ENCODE measurements at regions not wholly inside any gene's neighbourhood (a gene's known extent, or its start where the extent isn't known, plus 50 kb on each side); places are given as distances from the start of the nearest gene placed in this dataset.
"Not testable (repeated sequence)": the region's sequence is repeated elsewhere in the genome, so short reads cannot be mapped to it uniquely, and the experiment has no call there.

GRCh38 chr16:66036184-66036583, 330.3 kb upstream of the CDH5 start:
- Histone ChIP-seq H3K36me3 (ENCODE audit: control insufficient read depth, low read depth, low read length) (no peaks in the 10 kb centered on the region), H3K4me3 (ENCODE audit: low read length) (no peak overlapping the region), H3K9me3 (ENCODE audit: control insufficient read depth, low read depth, low read length) (no peaks in the 10 kb centered on the region), H3K9ac (ENCODE audit: low read length) (no peak overlapping the region), H3K27me3 (ENCODE audit: control insufficient read depth, insufficient read depth, low read length) (no peaks in the 10 kb centered on the region), H3K27ac (ENCODE audit: low read length) (no peak overlapping the region), H3K4me1 (ENCODE audit: control insufficient read depth, low read depth, low read length) (no peaks in the 10 kb centered on the region)

- Histone ChIP-seq H3K36me3 (ENCODE audit: control insufficient read depth, low read depth, low read length) (no peaks in the 10 kb centered on the region), H3K4me3 (ENCODE audit: low read length) (no peak overlapping the region), H3K9me3 (ENCODE audit: control insufficient read depth, low read depth, low read length) (no peaks in the 10 kb centered on the region), H3K27ac (ENCODE audit: low read length) (no peak overlapping the region), H3K4me1 (ENCODE audit: control insufficient read depth, low read depth, low read length) (no peaks in the 10 kb centered on the region), H3K9ac (ENCODE audit: low read length) (no peak overlapping the region), H3K27me3 (ENCODE audit: control insufficient read depth, insufficient read depth, low read length) (no peaks in the 10 kb centered on the region)
Observed at GRCh38 chr16:66035096-66035495, 331.4 kb upstream of the CDH5 start.

DNA sequence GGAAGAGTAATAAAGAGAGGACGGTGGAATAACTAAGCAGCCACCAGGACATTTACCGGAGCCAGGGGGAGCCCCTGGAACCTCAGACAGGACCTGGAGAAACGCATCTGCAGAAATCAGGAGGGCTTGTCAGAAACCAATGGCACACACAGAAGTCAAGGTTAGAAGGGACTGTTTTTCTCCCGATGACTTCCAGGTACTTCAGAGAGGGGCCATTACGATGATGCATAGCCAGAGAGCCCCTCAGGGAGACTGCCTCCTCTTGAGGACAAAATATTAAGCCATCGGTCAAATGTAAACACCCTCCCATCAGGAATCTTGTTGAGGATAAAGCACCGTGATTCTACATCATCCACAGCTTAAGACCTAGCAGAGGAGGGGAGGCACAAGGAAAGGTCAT, 333.6 kb upstream of the CDH5 start:
- H3K9ac ChIP-seq (ENCODE audit: low read length) = no peak overlapping the region
- H3K27ac ChIP-seq (ENCODE audit: low read length) = no peak overlapping the region
- no peak overlapping the region for H3K4me3 ChIP-seq (ENCODE audit: low read length)

DNA sequence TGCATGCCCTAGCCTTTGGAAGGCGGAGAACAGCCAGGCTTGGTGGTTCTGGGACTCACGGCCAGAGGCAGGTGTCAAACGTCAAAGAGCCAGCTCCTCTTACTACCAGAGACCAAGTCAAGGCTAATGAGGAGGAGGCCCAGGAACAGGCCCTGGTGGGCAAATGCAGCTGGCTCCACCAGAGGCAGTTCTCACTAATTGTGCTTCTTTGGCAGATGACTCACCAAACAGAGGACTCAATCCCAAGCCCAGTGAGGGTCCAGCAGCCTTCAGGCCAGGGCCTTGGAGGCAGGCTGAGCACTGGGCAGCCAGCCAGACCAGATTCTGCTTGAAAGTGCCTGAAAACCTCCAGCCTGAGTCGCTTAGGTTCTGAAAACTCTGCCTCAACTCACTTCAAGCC, 336.5 kb upstream of the CDH5 start:
- no peaks in the 10 kb centered on the region for H3K4me1 ChIP-seq (ENCODE audit: control insufficient read depth, low read depth, low read length)
- no peak overlapping the region for H3K27ac ChIP-seq (ENCODE audit: low read length)
- no peaks in the 10 kb centered on the region for H3K36me3 ChIP-seq (ENCODE audit: control insufficient read depth, low read depth, low read length)
- H3K4me3 ChIP-seq (ENCODE audit: low read length) = no peak overlapping the region
- H3K27me3 ChIP-seq (ENCODE audit: control insufficient read depth, insufficient read depth, low read length) = no peaks in the 10 kb centered on the region
- no peaks in the 10 kb centered on the region for H3K9me3 ChIP-seq (ENCODE audit: control insufficient read depth, low read depth, low read length)
- H3K9ac ChIP-seq (ENCODE audit: low read length) = no peak overlapping the region

More for the DNA sequence above, 333.6 kb upstream of the CDH5 start:
- no peaks in the 10 kb centered on the region for H3K4me1 ChIP-seq (ENCODE audit: control insufficient read depth, low read depth, low read length)
- no peaks in the 10 kb centered on the region for H3K9me3 ChIP-seq (ENCODE audit: control insufficient read depth, low read depth, low read length)
- no peaks in the 10 kb centered on the region for H3K36me3 ChIP-seq (ENCODE audit: control insufficient read depth, low read depth, low read length)
- no peaks in the 10 kb centered on the region for H3K27me3 ChIP-seq (ENCODE audit: control insufficient read depth, insufficient read depth, low read length)

DNA sequence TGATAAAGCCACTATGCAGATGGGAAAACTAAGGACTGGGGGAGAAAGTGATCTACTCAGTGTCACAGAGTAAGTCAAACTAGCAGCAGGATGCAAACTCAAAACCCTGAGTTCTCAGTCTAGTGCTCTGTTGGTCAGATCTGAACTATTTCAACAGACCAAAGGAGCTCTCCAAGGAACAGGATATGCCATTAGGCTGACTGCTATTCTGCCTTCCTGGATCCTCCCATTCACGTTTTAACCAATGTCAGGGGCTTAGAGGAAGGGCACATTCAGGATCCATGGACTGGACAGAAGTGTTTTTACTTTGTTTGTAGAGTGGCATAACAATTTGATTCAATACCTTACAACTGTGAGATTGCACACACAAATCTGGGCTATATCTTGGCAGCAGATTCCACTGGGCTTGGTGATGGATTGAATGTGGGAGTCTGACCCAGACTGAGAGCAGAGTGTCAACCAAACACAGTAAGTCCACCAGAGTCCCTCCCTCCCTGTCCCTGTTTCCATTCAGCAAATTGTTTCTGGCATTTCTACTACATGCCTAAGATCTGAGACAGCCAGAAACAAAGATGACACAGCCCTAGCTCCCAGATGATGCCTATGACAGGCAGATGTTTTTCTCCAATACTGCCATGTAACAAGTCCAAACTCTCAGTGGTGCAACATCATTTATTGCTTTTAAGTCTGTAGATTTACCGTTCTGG, 337.8 kb upstream of the CDH5 start:
- H3K27me3 ChIP-seq (ENCODE audit: control insufficient read depth, insufficient read depth, low read length) = no peaks in the 10 kb centered on the region
- no peaks in the 10 kb centered on the region for H3K9me3 ChIP-seq (ENCODE audit: control insufficient read depth, low read depth, low read length)
- no peaks in the 10 kb centered on the region for H3K36me3 ChIP-seq (ENCODE audit: control insufficient read depth, low read depth, low read length)
- no peak overlapping the region for H3K27ac ChIP-seq (ENCODE audit: low read length)
- H3K9ac ChIP-seq (ENCODE audit: low read length) = no peak overlapping the region
- no peaks in the 10 kb centered on the region for H3K4me1 ChIP-seq (ENCODE audit: control insufficient read depth, low read depth, low read length)
- H3K4me3 ChIP-seq (ENCODE audit: low read length) = no peak overlapping the region

DNA sequence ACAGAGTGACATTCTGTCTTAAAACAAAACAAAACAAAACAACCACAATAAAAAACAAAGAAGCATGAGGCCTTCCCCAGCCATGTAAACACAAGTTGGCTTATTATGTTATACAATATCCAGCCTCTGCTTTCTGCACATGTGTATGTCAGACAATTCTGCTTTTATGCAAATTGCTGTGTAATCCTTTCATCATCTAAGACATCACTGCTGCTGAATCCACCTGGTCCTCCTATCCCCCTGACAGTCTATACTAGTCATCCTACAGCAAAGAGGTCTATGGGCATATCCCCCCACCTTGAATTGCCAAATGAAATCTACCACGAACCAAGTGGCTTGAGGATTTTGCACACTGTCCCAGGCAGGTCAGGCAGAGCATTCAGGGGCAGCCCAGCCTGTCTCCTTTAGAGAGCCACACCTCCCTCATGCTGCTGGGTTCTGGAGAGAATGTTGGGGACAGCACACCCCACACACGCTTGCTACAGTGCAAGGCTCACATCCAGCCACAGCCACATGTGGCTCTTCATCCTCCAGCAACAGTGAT, 339.6 kb upstream of the CDH5 start:
- Histone ChIP-seq H3K4me1 (ENCODE audit: control insufficient read depth, low read depth, low read length) (no peaks in the 10 kb centered on the region), H3K9ac (ENCODE audit: low read length) (no peak overlapping the region), H3K36me3 (ENCODE audit: control insufficient read depth, low read depth, low read length) (no peaks in the 10 kb centered on the region), H3K9me3 (ENCODE audit: control insufficient read depth, low read depth, low read length) (no peaks in the 10 kb centered on the region), H3K27ac (ENCODE audit: low read length) (no peak overlapping the region), H3K4me3 (ENCODE audit: low read length) (no peak overlapping the region), H3K27me3 (ENCODE audit: control insufficient read depth, insufficient read depth, low read length) (no peaks in the 10 kb centered on the region)

DNA sequence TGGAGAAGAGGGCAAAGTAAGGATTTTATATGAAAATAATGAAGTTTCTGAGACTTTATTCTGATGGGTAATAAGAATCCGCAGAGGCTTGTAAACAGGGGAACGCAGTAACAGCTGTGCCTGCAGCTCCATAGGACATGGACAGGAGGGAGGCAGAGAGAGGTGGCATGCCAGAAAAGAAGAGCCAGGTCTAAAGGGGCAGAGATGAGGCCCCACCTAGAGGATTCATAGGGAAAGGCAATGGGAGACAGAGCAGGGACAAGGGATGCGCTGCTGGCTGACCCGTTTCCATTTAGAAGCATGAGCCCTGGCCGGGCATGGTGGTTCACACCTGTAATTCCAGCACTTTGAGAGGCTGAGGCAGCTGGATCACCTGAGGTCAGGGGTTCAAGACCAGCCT, 340.3 kb upstream of the CDH5 start:
- H3K4me1 ChIP-seq (ENCODE audit: control insufficient read depth, low read depth, low read length) = no peaks in the 10 kb centered on the region
- H3K4me3 ChIP-seq (ENCODE audit: low read length) = no peak overlapping the region
- H3K9ac ChIP-seq (ENCODE audit: low read length) = no peak overlapping the region
- H3K36me3 ChIP-seq (ENCODE audit: control insufficient read depth, low read depth, low read length) = no peaks in the 10 kb centered on the region
- H3K27me3 ChIP-seq (ENCODE audit: control insufficient read depth, insufficient read depth, low read length) = no peaks in the 10 kb centered on the region
- no peak overlapping the region for H3K27ac ChIP-seq (ENCODE audit: low read length)
- H3K9me3 ChIP-seq (ENCODE audit: control insufficient read depth, low read depth, low read length) = no peaks in the 10 kb centered on the region

DNA sequence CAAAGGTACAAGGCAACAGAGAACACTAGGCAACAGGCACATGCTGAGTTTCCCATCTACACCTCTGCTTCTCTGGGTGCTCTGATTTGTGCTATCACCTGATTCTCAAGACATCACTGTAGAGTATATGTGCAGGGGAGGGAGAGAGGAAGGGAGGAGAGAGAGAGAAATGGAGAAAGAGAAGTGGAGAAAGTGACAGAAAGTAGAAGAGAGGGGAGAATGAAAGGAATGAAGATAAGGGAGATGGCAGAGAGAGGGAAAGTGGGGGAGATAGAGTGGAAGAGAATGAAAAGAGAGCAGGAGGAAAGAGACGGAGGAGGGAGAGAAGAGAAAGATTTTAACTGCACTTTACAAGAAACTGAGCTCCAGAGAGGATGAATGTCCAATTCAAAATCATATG, 340.7 kb upstream of the CDH5 start:
- Histone ChIP-seq H3K9me3 (ENCODE audit: control insufficient read depth, low read depth, low read length) (no peaks in the 10 kb centered on the region), H3K9ac (ENCODE audit: low read length) (no peak overlapping the region), H3K4me3 (ENCODE audit: low read length) (no peak overlapping the region), H3K36me3 (ENCODE audit: control insufficient read depth, low read depth, low read length) (no peaks in the 10 kb centered on the region), H3K27me3 (ENCODE audit: control insufficient read depth, insufficient read depth, low read length) (no peaks in the 10 kb centered on the region), H3K27ac (ENCODE audit: low read length) (no peak overlapping the region), H3K4me1 (ENCODE audit: control insufficient read depth, low read depth, low read length) (no peaks in the 10 kb centered on the region)

GRCh38 chr16:66024567-66024966, 341.9 kb upstream of the CDH5 start:
- not testable (repeated sequence) for H3K27ac ChIP-seq (ENCODE audit: low read length); H3K9me3 ChIP-seq (ENCODE audit: control insufficient read depth, low read depth, low read length); H3K36me3 ChIP-seq (ENCODE audit: control insufficient read depth, low read depth, low read length); H3K9ac ChIP-seq (ENCODE audit: low read length); H3K27me3 ChIP-seq (ENCODE audit: control insufficient read depth, insufficient read depth, low read length); H3K4me1 ChIP-seq (ENCODE audit: control insufficient read depth, low read depth, low read length); H3K4me3 ChIP-seq (ENCODE audit: low read length)

- Histone ChIP-seq H3K27ac (ENCODE audit: low read length) (no peak overlapping the region), H3K4me3 (ENCODE audit: low read length) (no peak overlapping the region), H3K27me3 (ENCODE audit: control insufficient read depth, insufficient read depth, low read length) (no peaks in the 10 kb centered on the region), H3K4me1 (ENCODE audit: control insufficient read depth, low read depth, low read length) (no peaks in the 10 kb centered on the region), H3K9me3 (ENCODE audit: control insufficient read depth, low read depth, low read length) (no peaks in the 10 kb centered on the region), H3K9ac (ENCODE audit: low read length) (no peak overlapping the region), H3K36me3 (ENCODE audit: control insufficient read depth, low read depth, low read length) (no peaks in the 10 kb centered on the region)
Observed at GRCh38 chr16:66023481-66023880, 343.0 kb upstream of the CDH5 start.

- H3K27me3 ChIP-seq (ENCODE audit: control insufficient read depth, insufficient read depth, low read length) = no peaks in the 10 kb centered on the region
- H3K9ac ChIP-seq (ENCODE audit: low read length) = no peak overlapping the region
- H3K4me3 ChIP-seq (ENCODE audit: low read length) = no peak overlapping the region
- H3K4me1 ChIP-seq (ENCODE audit: control insufficient read depth, low read depth, low read length) = no peaks in the 10 kb centered on the region
- no peak overlapping the region for H3K27ac ChIP-seq (ENCODE audit: low read length)
- no peaks in the 10 kb centered on the region for H3K9me3 ChIP-seq (ENCODE audit: control insufficient read depth, low read depth, low read length)
- no peaks in the 10 kb centered on the region for H3K36me3 ChIP-seq (ENCODE audit: control insufficient read depth, low read depth, low read length)
Observed at GRCh38 chr16:66020642-66021041, 345.8 kb upstream of the CDH5 start.

- Histone ChIP-seq H3K9me3 (ENCODE audit: control insufficient read depth, low read depth, low read length) (no peaks in the 10 kb centered on the region), H3K4me3 (ENCODE audit: low read length) (no peak overlapping the region), H3K27ac (ENCODE audit: low read length) (no peak overlapping the region), H3K27me3 (ENCODE audit: control insufficient read depth, insufficient read depth, low read length) (no peaks in the 10 kb centered on the region), H3K4me1 (ENCODE audit: control insufficient read depth, low read depth, low read length) (no peaks in the 10 kb centered on the region), H3K36me3 (ENCODE audit: control insufficient read depth, low read depth, low read length) (no peaks in the 10 kb centered on the region), H3K9ac (ENCODE audit: low read length) (no peak overlapping the region)
Observed at GRCh38 chr16:66020046-66020445, 346.4 kb upstream of the CDH5 start.
